Retinal pigment epithelial cell (primary cell): ENCODE measurements at regions not wholly inside any gene's neighbourhood (a gene's known extent, or its start where the extent isn't known, plus 50 kb on each side); places are given as distances from the start of the nearest gene placed in this dataset.

ENCODE experiments used
- DNase-seq: peaks from one replicate; pipeline ENCODE4 v3.0.0-alpha.2; 2010; ENCODE audit warnings: low read depth
- H3K4me3 ChIP-seq: 2 replicates; pipeline ENCODE4 v1.5.1; 2011; ENCODE audit warnings: mild to moderate bottlenecking, low read length, control low read depth, moderate library complexity
- TF ChIP-seq, protein P1 (sequence below): conservative IDR thresholded peaks from 2 replicates; pipeline ENCODE4 v1.5.1; 2011; ENCODE audit warnings: low read depth, low read length, control low read depth, inconsistent platforms

DNA sequence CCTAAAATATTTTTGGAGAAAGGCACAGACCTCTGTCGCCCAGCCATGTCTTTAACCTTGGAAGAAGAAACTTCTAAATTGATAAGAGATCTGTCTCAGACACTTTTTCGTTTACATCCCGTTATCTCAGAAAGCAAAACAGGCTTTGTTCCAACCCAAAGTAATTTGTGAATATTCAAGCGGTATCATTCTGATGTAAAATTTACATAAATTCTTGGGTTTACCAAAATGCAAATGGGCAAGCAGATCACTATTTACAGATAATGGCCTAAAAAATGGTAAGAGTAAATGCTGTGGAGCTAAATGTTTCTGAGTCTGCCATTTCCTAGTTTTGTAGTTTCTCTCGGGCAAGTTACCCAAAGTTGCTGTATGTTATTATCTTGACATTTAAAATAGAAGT, 101.9 kb upstream of the VPREB1 start:
- TF ChIP-seq, protein P1, sequence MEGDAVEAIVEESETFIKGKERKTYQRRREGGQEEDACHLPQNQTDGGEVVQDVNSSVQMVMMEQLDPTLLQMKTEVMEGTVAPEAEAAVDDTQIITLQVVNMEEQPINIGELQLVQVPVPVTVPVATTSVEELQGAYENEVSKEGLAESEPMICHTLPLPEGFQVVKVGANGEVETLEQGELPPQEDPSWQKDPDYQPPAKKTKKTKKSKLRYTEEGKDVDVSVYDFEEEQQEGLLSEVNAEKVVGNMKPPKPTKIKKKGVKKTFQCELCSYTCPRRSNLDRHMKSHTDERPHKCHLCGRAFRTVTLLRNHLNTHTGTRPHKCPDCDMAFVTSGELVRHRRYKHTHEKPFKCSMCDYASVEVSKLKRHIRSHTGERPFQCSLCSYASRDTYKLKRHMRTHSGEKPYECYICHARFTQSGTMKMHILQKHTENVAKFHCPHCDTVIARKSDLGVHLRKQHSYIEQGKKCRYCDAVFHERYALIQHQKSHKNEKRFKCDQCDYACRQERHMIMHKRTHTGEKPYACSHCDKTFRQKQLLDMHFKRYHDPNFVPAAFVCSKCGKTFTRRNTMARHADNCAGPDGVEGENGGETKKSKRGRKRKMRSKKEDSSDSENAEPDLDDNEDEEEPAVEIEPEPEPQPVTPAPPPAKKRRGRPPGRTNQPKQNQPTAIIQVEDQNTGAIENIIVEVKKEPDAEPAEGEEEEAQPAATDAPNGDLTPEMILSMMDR, result no peak

DNA sequence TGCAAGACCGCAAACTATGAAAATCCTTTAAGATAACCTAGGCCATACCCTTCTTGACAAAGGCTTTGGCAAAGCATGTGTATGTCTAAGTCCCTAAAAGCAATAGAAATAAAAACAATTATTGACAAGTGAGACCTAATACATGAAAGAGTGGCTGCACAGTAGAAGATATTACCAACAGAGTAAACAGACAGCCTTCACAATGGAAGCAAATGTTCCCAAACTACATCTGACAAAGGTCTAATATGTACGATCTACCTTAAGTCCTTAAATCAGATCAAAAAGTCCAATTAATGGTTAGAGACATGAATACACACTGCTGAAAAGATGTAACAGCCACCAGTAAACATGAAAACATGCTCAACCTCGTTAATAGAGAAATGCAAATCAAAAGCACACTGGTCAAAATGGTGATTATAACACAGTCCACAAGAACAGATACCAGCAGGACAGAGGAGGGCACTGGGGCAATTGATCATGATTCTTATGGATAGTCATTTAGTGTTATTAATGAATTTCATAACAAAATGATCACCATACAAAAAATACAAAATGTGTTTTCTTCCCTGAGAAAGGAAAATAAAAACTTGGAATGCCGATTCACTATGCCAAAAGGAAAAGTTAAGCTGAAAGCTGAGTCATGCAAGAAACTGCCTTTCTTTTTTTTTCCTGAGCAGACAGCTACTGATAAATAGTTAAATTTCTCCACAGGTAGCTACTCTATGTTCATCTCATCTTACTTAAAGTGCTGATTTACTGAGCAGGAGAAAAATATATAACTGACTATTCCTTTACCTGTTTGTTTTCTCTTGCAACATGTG, 102.6 kb upstream of the VPREB1 start:
- no peak for DNase-seq
- no peak overlapping the region for H3K4me3 ChIP-seq
- TF ChIP-seq, protein P1, result no peak

More for the DNA sequence above, 101.9 kb upstream of the VPREB1 start:
- no peak for DNase-seq
- H3K4me3 ChIP-seq, result no peak overlapping the region

DNA sequence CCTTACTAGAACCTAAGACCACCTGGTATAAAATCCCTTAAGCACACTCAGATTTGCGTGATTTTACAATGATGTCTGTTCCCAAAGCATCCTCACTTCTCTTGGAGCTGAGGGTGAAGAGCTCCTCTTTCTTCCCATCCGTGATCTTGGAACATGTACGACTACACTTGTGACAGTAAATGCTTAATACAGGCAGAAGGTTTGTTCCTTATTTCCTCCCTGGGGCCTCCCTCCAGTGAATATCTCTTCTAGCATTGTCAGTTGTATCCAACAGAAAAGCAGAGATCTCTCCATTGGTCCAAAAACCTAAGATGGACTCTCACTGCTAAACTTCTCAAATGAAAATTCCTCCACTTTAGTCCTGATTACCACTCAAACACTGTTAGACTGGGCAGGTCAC, 103.6 kb upstream of the VPREB1 start:
- no peak overlapping the region for H3K4me3 ChIP-seq
- TF ChIP-seq, protein P1, result no peak

DNA sequence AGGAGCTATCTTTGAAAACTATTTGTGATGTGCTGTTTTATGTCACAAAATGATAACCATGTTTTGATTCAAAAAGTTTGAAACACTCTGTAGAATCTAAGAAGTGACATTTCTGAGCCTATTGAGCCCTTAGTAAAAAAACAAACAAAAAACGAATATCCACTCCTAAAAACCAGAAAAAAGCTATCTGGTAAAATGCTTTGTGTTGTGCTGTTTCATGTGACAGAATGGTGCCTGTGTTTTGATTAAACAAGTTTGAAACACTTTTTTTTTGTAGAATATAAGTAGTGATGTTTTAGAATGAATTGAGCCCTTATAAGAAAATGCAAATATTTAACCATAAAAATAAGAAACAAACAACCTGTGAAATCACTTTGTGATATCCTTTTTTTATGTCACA, 105.2 kb upstream of the VPREB1 start:
- TF ChIP-seq, protein P1, result no peak
- no peak overlapping the region for H3K4me3 ChIP-seq
- DNase-seq, result no peak

More for the DNA sequence above, 103.6 kb upstream of the VPREB1 start:
- DNase-seq, result no peak

DNA sequence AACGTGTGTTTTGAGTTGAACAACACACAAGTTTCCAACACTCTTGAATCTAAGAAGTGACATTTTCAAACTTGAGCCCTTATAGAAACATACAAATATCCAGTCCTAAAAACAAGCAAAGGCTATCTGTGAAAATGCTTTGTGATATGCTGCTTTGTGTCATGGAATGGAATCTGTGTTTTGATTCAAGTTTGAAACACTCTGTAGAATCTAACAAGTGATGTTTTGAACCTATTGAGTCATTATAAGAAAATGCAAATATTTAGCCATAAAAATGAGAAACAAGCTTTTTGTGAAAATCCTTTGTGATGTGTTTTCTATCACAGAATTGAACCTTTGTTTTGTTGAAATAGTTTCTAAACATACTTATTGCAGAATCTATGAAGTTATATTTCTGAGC, 105.7 kb upstream of the VPREB1 start:
- TF ChIP-seq, protein P1, result no peak
- H3K4me3 ChIP-seq, result no peak overlapping the region
- DNase-seq, result no peak

DNA sequence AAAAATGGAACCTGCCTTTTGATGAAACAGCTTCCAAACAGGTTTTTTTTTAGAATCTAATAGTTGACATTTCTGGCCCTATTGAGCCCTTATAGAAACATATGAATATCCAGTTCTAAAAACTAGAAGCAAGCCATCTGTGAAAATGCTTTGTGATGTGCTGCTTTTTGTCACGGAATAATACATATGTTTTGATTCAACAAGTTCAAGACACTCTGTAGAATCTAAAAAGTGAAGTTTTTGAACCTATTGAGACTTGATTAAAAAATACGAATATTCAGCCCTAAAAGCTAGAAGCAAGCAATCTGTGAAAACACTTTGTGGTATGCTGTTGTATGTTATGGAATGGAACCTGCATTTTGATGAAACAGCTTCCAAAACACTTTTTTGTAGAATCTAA, 106.7 kb upstream of the VPREB1 start:
- TF ChIP-seq, protein P1, result no peak
- H3K4me3 ChIP-seq, result no peak overlapping the region
- DNase-seq, result no peak

DNA sequence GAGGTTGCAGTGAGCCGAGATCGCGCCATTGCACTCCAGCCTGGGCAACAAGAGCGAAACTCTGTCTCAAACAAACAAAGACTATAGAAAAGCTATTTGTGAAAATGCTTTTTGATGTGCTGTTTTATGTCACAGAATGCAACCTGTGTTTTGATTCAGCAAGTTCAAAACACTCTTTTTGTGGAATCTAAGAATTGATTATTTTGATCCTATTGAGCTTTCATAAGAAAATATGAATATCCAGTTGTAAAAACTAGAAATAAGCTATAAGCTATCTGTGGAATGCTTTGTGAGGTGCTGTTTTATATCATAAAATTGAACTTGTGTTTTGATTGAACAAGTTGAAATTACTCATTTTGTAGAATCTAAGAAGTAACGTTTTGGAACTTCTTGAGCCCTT, 110.7 kb upstream of the VPREB1 start:
- DNase-seq, result no peak
- H3K4me3 ChIP-seq, result no peak overlapping the region
- TF ChIP-seq, protein P1, result no peak
